ENCODE measurements at regions not wholly inside any gene's neighbourhood (a gene's known extent, or its start where the extent isn't known, plus 50 kb on each side); places are given as distances from the start of the nearest gene placed in this dataset.
"Not testable (repeated sequence)": the region's sequence is repeated elsewhere in the genome, so short reads cannot be mapped to it uniquely, and the experiment has no call there.

GRCh38 chr6:88502391-88502790, 336.2 kb upstream of the CNR1 start:
- no peak for DNase-seq
- no peaks in the 10 kb centered on the region for H3K9me3 ChIP-seq
- H3K27ac ChIP-seq, result no peak overlapping the region
- 68 to 74% methylated on average over 3 of the region's 3 CpGs for WGBS, 2 donors
- H3K36me3 ChIP-seq, result no peaks in the 10 kb centered on the region
- H3K4me1 ChIP-seq, result no peaks in the 10 kb centered on the region
- intact Hi-C loops (cut with DNase I), result no loop called here
- no peaks in the 10 kb centered on the region for H3K27me3 ChIP-seq
- no peak overlapping the region for H3K4me3 ChIP-seq (replicated peaks in 1 of 3)
- TF ChIP-seq CTCF (IDR thresholded peaks at IDR 0.05), result no peak
- TF ChIP-seq POLR2A (IDR thresholded peaks at IDR 0.05), result no peak

DNA sequence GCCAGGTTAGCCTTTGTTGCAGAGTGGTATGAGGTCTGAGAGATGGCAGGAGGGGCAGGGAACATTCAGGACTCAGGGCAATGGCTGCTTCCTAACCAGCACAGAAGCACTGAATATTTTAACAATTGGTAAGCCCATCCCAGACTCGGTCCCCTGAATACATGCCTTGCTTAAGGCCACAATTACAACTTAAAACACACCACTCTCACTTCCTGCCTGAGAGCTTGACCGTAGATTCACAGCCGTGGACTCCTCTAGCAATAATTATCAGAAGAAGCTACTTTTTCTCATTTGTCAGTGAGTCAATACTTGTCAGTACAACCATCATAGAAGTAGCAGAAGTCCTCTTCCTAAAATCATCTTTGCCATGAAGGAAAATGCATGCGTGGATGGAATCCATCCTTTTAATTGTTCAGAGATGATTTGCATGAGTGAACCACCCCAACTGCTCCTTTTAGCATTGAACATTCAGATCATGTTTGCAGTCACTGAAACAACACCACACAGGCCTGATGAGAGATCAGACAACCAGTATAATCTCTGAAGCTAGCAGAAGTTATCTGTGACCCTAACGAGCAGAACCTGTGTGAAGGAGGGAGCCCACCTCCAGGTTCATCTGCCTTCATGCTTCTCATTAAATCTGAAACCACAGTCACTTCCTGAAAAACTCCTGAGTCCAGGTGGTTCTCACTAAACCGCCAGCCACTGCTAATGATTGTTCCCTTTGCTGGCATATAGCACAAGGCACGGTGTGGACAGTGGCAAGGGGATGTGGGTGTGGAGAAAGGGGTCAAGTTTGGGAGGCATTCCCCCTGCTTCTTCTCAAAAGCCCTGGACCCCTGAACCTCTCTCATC, 333.9 kb upstream of the CNR1 start:
- Histone ChIP-seq H3K27me3 (no peaks in the 10 kb centered on the region), H3K9me3 (no peaks in the 10 kb centered on the region), H3K4me1 (no peaks in the 10 kb centered on the region), H3K36me3 (no peaks in the 10 kb centered on the region), H3K4me3 (replicated peaks in 1 of 3) (no peak overlapping the region), H3K27ac (no peak overlapping the region)
- intact Hi-C loops (cut with DNase I), result no loop called here
- TF ChIP-seq CTCF (IDR thresholded peaks at IDR 0.05) (no peak), POLR2A (IDR thresholded peaks at IDR 0.05) (no peak)
- DNase-seq, result no peak
- 64 to 80% methylated on average over 6 to 7 of the region's 7 CpGs for WGBS, 2 donors

- intact Hi-C loops (cut with DNase I), result no loop called here
- Histone ChIP-seq H3K9me3 (no peaks in the 10 kb centered on the region), H3K36me3 (no peaks in the 10 kb centered on the region), H3K27me3 (no peaks in the 10 kb centered on the region), H3K4me3 (replicated peaks in 1 of 3) (no peak overlapping the region), H3K4me1 (no peaks in the 10 kb centered on the region), H3K27ac (no peak overlapping the region)
- WGBS, 2 donors, result 77 to 83% methylated on average over 3 of the region's 3 CpGs
- no peak for DNase-seq
- TF ChIP-seq CTCF (IDR thresholded peaks at IDR 0.05) (no peak), POLR2A (IDR thresholded peaks at IDR 0.05) (no peak)
Measured at GRCh38 chr6:88499436-88499835, 333.3 kb upstream of the CNR1 start.

- H3K4me1 ChIP-seq; H3K27me3 ChIP-seq; H3K4me3 ChIP-seq (replicated peaks in 1 of 3); H3K36me3 ChIP-seq; intact Hi-C loops (cut with DNase I); H3K27ac ChIP-seq; H3K9me3 ChIP-seq; DNase-seq: not testable (repeated sequence)
- 67 to 69% methylated on average over 8 of the region's 8 CpGs for WGBS, 2 donors
Measured at GRCh38 chr6:88497403-88497802, 331.3 kb upstream of the CNR1 start.

DNA sequence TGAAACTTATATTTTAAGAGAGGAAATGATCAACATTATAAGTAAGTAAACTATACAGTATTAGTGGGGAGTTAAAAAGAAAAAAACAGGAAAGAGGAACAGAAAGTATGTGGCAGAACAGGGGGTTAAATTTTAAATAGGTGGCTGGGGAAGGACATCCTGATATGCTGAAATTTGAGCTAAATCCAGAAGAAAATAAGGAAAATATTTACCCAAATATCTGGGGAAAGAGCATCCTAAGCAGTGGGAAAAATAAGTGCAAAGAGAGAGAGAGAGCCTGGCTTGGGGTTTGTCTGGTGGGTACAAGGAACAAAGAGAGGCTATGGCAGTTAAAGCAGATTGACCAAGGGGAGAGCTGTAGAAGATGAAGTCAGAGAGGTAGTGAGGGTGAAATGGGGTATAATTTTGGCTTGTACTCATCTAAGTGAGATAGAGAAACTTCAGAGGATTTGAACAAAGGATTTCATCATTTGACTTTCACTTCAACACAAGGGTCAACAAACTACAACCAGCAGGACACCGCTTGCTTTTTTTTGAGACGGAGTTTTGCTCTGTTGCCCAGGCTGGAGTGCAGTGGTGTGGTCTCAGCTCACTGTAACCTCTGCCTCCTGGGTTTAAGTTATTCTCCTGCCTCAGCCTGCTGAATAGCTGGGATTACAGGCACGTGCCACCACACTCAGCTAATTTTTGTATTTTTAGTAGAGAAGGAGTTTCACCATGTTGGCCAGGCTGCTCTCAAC, 328.4 kb upstream of the CNR1 start:
- H3K4me3 ChIP-seq (replicated peaks in 1 of 3), result no peak overlapping the region
- no peaks in the 10 kb centered on the region for H3K4me1 ChIP-seq
- intact Hi-C loops (cut with DNase I), result no loop called here
- no peaks in the 10 kb centered on the region for H3K36me3 ChIP-seq
- TF ChIP-seq CTCF (IDR thresholded peaks at IDR 0.05), result no peak
- no peak for TF ChIP-seq POLR2A (IDR thresholded peaks at IDR 0.05)
- 59 to 70% methylated on average over 3 of the region's 3 CpGs for WGBS, 2 donors
- no peaks in the 10 kb centered on the region for H3K9me3 ChIP-seq
- H3K27ac ChIP-seq, result no peak overlapping the region
- H3K27me3 ChIP-seq, result no peaks in the 10 kb centered on the region
- DNase-seq, result no peak

Data from thyroid gland (tissue), 4 donors.